ENCODE measurements at regions not wholly inside any gene's neighbourhood (a gene's known extent, or its start where the extent isn't known, plus 50 kb on each side); places are given as distances from the start of the nearest gene placed in this dataset.

- no peak for TF ChIP-seq CTCF (conservative IDR thresholded peaks at IDR 0.05)
- H3K4me3 Mint-ChIP-seq = no peak overlapping the region
- no peak overlapping the region for H3K27ac Mint-ChIP-seq
- H3K27ac ChIP-seq (ENCODE audit: low read depth, low read length) = no peak overlapping the region
- peaks cover 4% of the 10 kb centered on the region for H3K4me1 ChIP-seq (ENCODE audit: control insufficient read depth, insufficient read depth, low read length)
- WGBS, 2 experiments (ENCODE audit: insufficient coverage in 1 of 2, insufficient read length in 1 of 2) = 92 to 100% methylated on average over 2 to 4 of the region's 5 CpGs
- H3K27me3 Mint-ChIP-seq (ENCODE audit: insufficient read depth) = peaks cover 2% of the 10 kb centered on the region
- H3K27me3 ChIP-seq (ENCODE audit: control insufficient read depth, insufficient read depth, low read length, poor library complexity, severe bottlenecking) = no peaks in the 10 kb centered on the region
- no peaks in the 10 kb centered on the region for H3K9me3 ChIP-seq (ENCODE audit: control insufficient read depth, low read length)
- no peak for DNase-seq
- H3K36me3 Mint-ChIP-seq (ENCODE audit: low read depth) = no peaks in the 10 kb centered on the region
- no peaks in the 10 kb centered on the region for H3K9me3 Mint-ChIP-seq
- no peak overlapping the region for H3K4me3 ChIP-seq (ENCODE audit: low read length)
- no peaks in the 10 kb centered on the region for H3K36me3 ChIP-seq (ENCODE audit: control insufficient read depth, insufficient read depth, low read length)
- H3K9ac ChIP-seq (ENCODE audit: extremely low read depth, low read length, poor library complexity, severe bottlenecking) = no peak overlapping the region
- peaks cover 22% of the 10 kb centered on the region for H3K4me1 Mint-ChIP-seq
Measured at GRCh38 chr11:80967649-80968048, 1526.8 kb upstream of the TENM4 start.

- TF ChIP-seq CTCF (conservative IDR thresholded peaks at IDR 0.05) = no peak
Measured at GRCh38 chr11:80960381-80961029, 1519.7 kb upstream of the TENM4 start.

GRCh38 chr11:80959751-80960150, 1518.9 kb upstream of the TENM4 start:
- Mint-ChIP-seq H3K4me3 (no peak overlapping the region), H3K36me3 (ENCODE audit: low read depth) (no peaks in the 10 kb centered on the region), H3K27me3 (ENCODE audit: insufficient read depth) (peaks cover 6% of the 10 kb centered on the region), H3K27ac (no peak overlapping the region), H3K4me1 (peaks cover 10% of the 10 kb centered on the region), H3K9me3 (peaks cover 3% of the 10 kb centered on the region)
- Histone ChIP-seq H3K27ac (ENCODE audit: low read depth, low read length) (no peak overlapping the region), H3K9me3 (ENCODE audit: control insufficient read depth, low read length) (no peaks in the 10 kb centered on the region), H3K4me3 (ENCODE audit: low read length) (no peak overlapping the region), H3K27me3 (ENCODE audit: control insufficient read depth, insufficient read depth, low read length, poor library complexity, severe bottlenecking) (no peaks in the 10 kb centered on the region), H3K9ac (ENCODE audit: extremely low read depth, low read length, poor library complexity, severe bottlenecking) (no peak overlapping the region), H3K4me1 (ENCODE audit: control insufficient read depth, insufficient read depth, low read length) (no peaks in the 10 kb centered on the region), H3K36me3 (ENCODE audit: control insufficient read depth, insufficient read depth, low read length) (no peaks in the 10 kb centered on the region)
- 95% methylated on average over 2 of the region's 2 CpGs; no CpG with 5 or more reads in 1 of the 2 experiments for WGBS, 2 experiments (ENCODE audit: insufficient coverage in 1 of 2, insufficient read length in 1 of 2)
- DNase-seq = no peak
- TF ChIP-seq CTCF (conservative IDR thresholded peaks at IDR 0.05) = no peak

More at GRCh38 chr11:80960381-80961029, 1519.7 kb upstream of the TENM4 start:
- no peak for DNase-seq
- H3K9ac ChIP-seq (ENCODE audit: extremely low read depth, low read length, poor library complexity, severe bottlenecking) = no peak overlapping the region
- H3K9me3 ChIP-seq (ENCODE audit: control insufficient read depth, low read length) = no peaks in the 10 kb centered on the region
- Mint-ChIP-seq H3K4me1 (peaks cover 9% of the 10 kb centered on the region), H3K27ac (no peak overlapping the region), H3K4me3 (no peak overlapping the region), H3K27me3 (ENCODE audit: insufficient read depth) (peaks cover 6% of the 10 kb centered on the region), H3K9me3 (peaks cover 3% of the 10 kb centered on the region), H3K36me3 (ENCODE audit: low read depth) (no peaks in the 10 kb centered on the region)
- no peak overlapping the region for H3K27ac ChIP-seq (ENCODE audit: low read depth, low read length)
- H3K36me3 ChIP-seq (ENCODE audit: control insufficient read depth, insufficient read depth, low read length) = no peaks in the 10 kb centered on the region
- H3K4me1 ChIP-seq (ENCODE audit: control insufficient read depth, insufficient read depth, low read length) = no peaks in the 10 kb centered on the region
- WGBS, 2 experiments (ENCODE audit: insufficient coverage in 1 of 2, insufficient read length in 1 of 2) = 75 to 100% methylated on average over 1 to 2 of the region's 2 CpGs
- no peaks in the 10 kb centered on the region for H3K27me3 ChIP-seq (ENCODE audit: control insufficient read depth, insufficient read depth, low read length, poor library complexity, severe bottlenecking)
- no peak overlapping the region for H3K4me3 ChIP-seq (ENCODE audit: low read length)

Data from endodermal cell (in vitro differentiated cells).